Esophagus muscularis mucosa (tissue), 4 donors: ENCODE measurements at regions not wholly inside any gene's neighbourhood (a gene's known extent, or its start where the extent isn't known, plus 50 kb on each side); places are given as distances from the start of the nearest gene placed in this dataset.

Source experiments
- DNase-seq: peaks from one replicate; pipeline ENCODE4 v3.0.0-alpha.2; 2017; ENCODE audit errors: extremely low spot score
- H3K27ac ChIP-seq, 4 donors: fragments of 200-600 bp; sonication (generic); replicated peaks in 1 of 4; 1 replicate in 3 of 4; 2 replicates in 1 of 4; pipeline ENCODE4 v1.5.1; 2016 to 2019; ENCODE audit warnings: mild to moderate bottlenecking in 1 of 4
- H3K27me3 ChIP-seq, 4 donors: fragments of 200-600 bp; sonication (generic); one replicate each; pipeline versions ENCODE4 v1.5.1 to v1.6.0; 2016 to 2019
- H3K36me3 ChIP-seq, 4 donors: fragments of 200-600 bp; sonication (generic); one replicate each; pipeline ENCODE4 v1.5.1; 2016 to 2019
- H3K4me1 ChIP-seq, 4 donors: fragments of 200-600 bp; sonication (generic); one replicate each; pipeline ENCODE4 v1.5.1; 2016 to 2019
- H3K4me3 ChIP-seq, 4 donors: fragments of 200-600 bp; sonication (generic); 1 replicate in 2 of 4; 2 replicates in 2 of 4; pipeline ENCODE4 v1.5.1; 2016 to 2019; ENCODE audit warnings: mild to moderate bottlenecking in 4 of 4, moderate library complexity in 1 of 4
- H3K9me3 ChIP-seq, 4 donors: fragments of 200-600 bp; sonication (generic); 1 replicate in 3 of 4; 2 replicates in 1 of 4; pipeline ENCODE4 v1.5.1; 2016 to 2019
- CTCF ChIP-seq, 3 experiments: fragments of 200-600 bp in 2 of 3; fragments of 450-650 bp in 1 of 3; sonication (generic) in 2 of 3; IDR thresholded peaks; one replicate each; pipeline ENCODE4 v1.5.1; 2017 to 2019; ENCODE audit warnings: antibody characterized with exemption in 3 of 3, mild to moderate bottlenecking in 2 of 3, moderate library complexity in 1 of 3
- EP300 ChIP-seq: sonication (generic); formaldehyde crosslinking; IDR thresholded peaks from one replicate; pipeline ENCODE4 v1.6.1; 2017; ENCODE audit warnings: antibody characterized with exemption
- POLR2A ChIP-seq: fragments of 450-650 bp; IDR thresholded peaks from one replicate; pipeline ENCODE4 v1.6.1; 2017; ENCODE audit warnings: antibody characterized with exemption, moderate library complexity, mild to moderate bottlenecking, low read depth
- POLR2AphosphoS5 ChIP-seq, 2 donors: sonication (generic); formaldehyde crosslinking; IDR thresholded peaks; one replicate each; pipeline ENCODE4 v1.6.1; 2017; ENCODE audit warnings: antibody characterized with exemption in 2 of 2
- WGBS: methylation state at CpG from one replicate; pipeline ENCODE4 v1.1.5; 2018; 5-methylcytosine and 5-hydroxymethylcytosine counted together
- intact Hi-C: fragments of 100-400 bp; cut with DNase I; formaldehyde crosslinking; loops from one replicate; pipeline ENCODE4 v1.15.1; 2023

GRCh38 chr12:4012977-4013968 is 140.1 kb upstream of the PARP11 start:
- TF ChIP-seq POLR2AphosphoS5 (IDR thresholded peaks at IDR 0.05), result no peak
- TF ChIP-seq CTCF (IDR thresholded peaks at IDR 0.05), result no peak
- TF ChIP-seq EP300, result no peak
- TF ChIP-seq POLR2A, result no peak
- Histone ChIP-seq H3K4me3 (no peak overlapping the region), H3K9me3 (no peaks in the 10 kb centered on the region), H3K4me1 (no peaks in the 10 kb centered on the region), H3K27ac (no peak overlapping the region), H3K27me3 (no peaks in the 10 kb centered on the region), H3K36me3 (no peaks in the 10 kb centered on the region)
- intact Hi-C loops, result no loop called here
- 74% methylated on average over 5 of the region's 5 CpGs for WGBS
- DNase-seq, result no peak

- TF ChIP-seq CTCF (IDR thresholded peaks at IDR 0.05) (no peak), POLR2AphosphoS5 (IDR thresholded peaks at IDR 0.05) (no peak)
- intact Hi-C loops, result no loop called here
- no peaks in the 10 kb centered on the region for H3K9me3 ChIP-seq
- DNase-seq, result no peak
- H3K27me3 ChIP-seq, result no peaks in the 10 kb centered on the region
- no peak overlapping the region for H3K27ac ChIP-seq
- H3K4me3 ChIP-seq, result no peak overlapping the region
- no peaks in the 10 kb centered on the region for H3K36me3 ChIP-seq
- H3K4me1 ChIP-seq, result no peaks in the 10 kb centered on the region
These were observed 138.9 kb upstream of the PARP11 start for GRCh38 chr12:4012073-4012472.

- no peak for DNase-seq
- WGBS, result 80% methylated on average over 5 of the region's 5 CpGs
These were observed 138.4 kb upstream of the PARP11 start for GRCh38 chr12:4011597-4011996.

GRCh38 chr12:4009979-4010704 is 136.9 kb upstream of the PARP11 start:
- TF ChIP-seq POLR2AphosphoS5 (IDR thresholded peaks at IDR 0.05) (no peak), EP300 (no peak), POLR2A (no peak), CTCF (IDR thresholded peaks at IDR 0.05) (no peak)
- DNase-seq, result no peak
- no peak overlapping the region for H3K4me3 ChIP-seq
- no peak overlapping the region for H3K27ac ChIP-seq
- no peaks in the 10 kb centered on the region for H3K27me3 ChIP-seq
- WGBS, result 90% methylated on average over 8 of the region's 8 CpGs
- H3K4me1 ChIP-seq, result no peaks in the 10 kb centered on the region
- no peaks in the 10 kb centered on the region for H3K9me3 ChIP-seq
- intact Hi-C loops, result no loop called here
- no peaks in the 10 kb centered on the region for H3K36me3 ChIP-seq

More at GRCh38 chr12:4011597-4011996, 138.4 kb upstream of the PARP11 start:
- Histone ChIP-seq H3K27ac (no peak overlapping the region), H3K4me1 (no peaks in the 10 kb centered on the region), H3K36me3 (no peaks in the 10 kb centered on the region), H3K9me3 (no peaks in the 10 kb centered on the region), H3K27me3 (no peaks in the 10 kb centered on the region), H3K4me3 (no peak overlapping the region)
- TF ChIP-seq EP300 (no peak), POLR2A (no peak), POLR2AphosphoS5 (IDR thresholded peaks at IDR 0.05) (no peak), CTCF (IDR thresholded peaks at IDR 0.05) (no peak)
- intact Hi-C loops, result no loop called here
